GM19438 (cell line): ENCODE measurements at regions not wholly inside any gene's neighbourhood (a gene's known extent, or its start where the extent isn't known, plus 50 kb on each side); places are given as distances from the start of the nearest gene placed in this dataset.

Source experiments
- ATAC-seq: cut with Tn5 transposase; IDR thresholded peaks from one replicate; pipeline ENCODE4 v1.9.1; 2021; ENCODE audit warnings: low read depth; ENCODE audit not compliant: unreplicated experiment

- ATAC-seq, result no peak
These were observed 614.1 kb downstream of the EBF1 start for GRCh38 chr5:158485604-158486081.

- ATAC-seq, result no peak
These were observed 614.7 kb downstream of the EBF1 start for GRCh38 chr5:158485047-158485446.

GRCh38 chr5:158484150-158484549 is 615.6 kb downstream of the EBF1 start:
- no peak for ATAC-seq

- ATAC-seq, result no peak
These were observed 616.3 kb downstream of the EBF1 start for GRCh38 chr5:158483281-158483860.

- no peak for ATAC-seq
These were observed 617.6 kb downstream of the EBF1 start for GRCh38 chr5:158482125-158482524.

GRCh38 chr5:158478139-158478538 is 619.2 kb upstream of the CLINT1 start:
- no peak for ATAC-seq

- no peak for ATAC-seq
These were observed 618.3 kb upstream of the CLINT1 start for GRCh38 chr5:158477214-158477613.

GRCh38 chr5:158473016-158473635 is 614.2 kb upstream of the CLINT1 start:
- ATAC-seq, result no peak

- ATAC-seq, result no peak
These were observed 612.6 kb upstream of the CLINT1 start for GRCh38 chr5:158471535-158471924.

- no peak for ATAC-seq
These were observed 612.0 kb upstream of the CLINT1 start for GRCh38 chr5:158470764-158471534.

- no peak for ATAC-seq
These were observed 609.5 kb upstream of the CLINT1 start for GRCh38 chr5:158468444-158468843.

- no peak for ATAC-seq
These were observed 607.2 kb upstream of the CLINT1 start for GRCh38 chr5:158466191-158466590.

- no peak for ATAC-seq
These were observed 606.4 kb upstream of the CLINT1 start for GRCh38 chr5:158465086-158465972.

GRCh38 chr5:158464383-158464782 is 605.4 kb upstream of the CLINT1 start:
- ATAC-seq, result no peak

GRCh38 chr5:158463938-158464337 is 605.0 kb upstream of the CLINT1 start:
- ATAC-seq, result no peak

- ATAC-seq, result no peak
These were observed 604.2 kb upstream of the CLINT1 start for GRCh38 chr5:158463188-158463587.

GRCh38 chr5:158462349-158463114 is 603.6 kb upstream of the CLINT1 start:
- no peak for ATAC-seq

- ATAC-seq, result no peak
These were observed 602.4 kb upstream of the CLINT1 start for GRCh38 chr5:158461240-158461854.

- ATAC-seq, result no peak
These were observed 599.1 kb upstream of the CLINT1 start for GRCh38 chr5:158458086-158458485.

- ATAC-seq, result no peak
These were observed 597.8 kb upstream of the CLINT1 start for GRCh38 chr5:158456756-158457155.
